PC-3 (cell line): ENCODE measurements at regions not wholly inside any gene's neighbourhood (a gene's known extent, or its start where the extent isn't known, plus 50 kb on each side); places are given as distances from the start of the nearest gene placed in this dataset.

Experiments used
- EZH2phosphoT487 ChIP-seq: fragments of 300-600 bp; sonication (generic); IDR thresholded peaks from 2 replicates; pipeline ENCODE4 v1.6.1; 2018; ENCODE audit warnings: mild to moderate bottlenecking, antibody characterized with exemption, low read length, borderline replicate concordance
- TF ChIP-seq, protein P1 (sequence below): fragments of 300-600 bp; sonication (generic); conservative IDR thresholded peaks from 2 replicates; pipeline ENCODE4 v1.5.1; 2017; ENCODE audit warnings: antibody characterized with exemption, low read depth, mild to moderate bottlenecking, low read length

DNA sequence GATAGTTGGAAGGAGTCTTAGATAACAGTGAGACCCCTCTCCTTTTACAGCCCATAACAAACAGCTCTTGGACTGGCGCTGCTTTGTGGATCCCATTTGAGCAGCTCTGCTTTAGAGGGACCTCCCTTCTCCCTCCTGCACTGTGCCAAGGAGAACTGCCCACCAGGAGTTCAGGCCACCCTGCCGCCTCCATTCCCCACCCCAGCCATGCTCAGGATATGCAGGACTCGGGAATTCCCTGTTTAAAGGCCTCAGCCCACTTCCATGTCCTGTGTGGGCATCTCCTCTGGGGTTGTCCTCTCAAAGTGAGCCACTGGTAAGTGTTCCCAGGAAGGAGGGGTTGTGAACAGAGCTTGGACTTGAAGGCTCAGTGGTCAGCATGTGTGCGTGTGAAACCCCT, 78.9 kb upstream of the ADRA1D start:
- no peak for TF ChIP-seq EZH2phosphoT487
- TF ChIP-seq, protein P1, sequence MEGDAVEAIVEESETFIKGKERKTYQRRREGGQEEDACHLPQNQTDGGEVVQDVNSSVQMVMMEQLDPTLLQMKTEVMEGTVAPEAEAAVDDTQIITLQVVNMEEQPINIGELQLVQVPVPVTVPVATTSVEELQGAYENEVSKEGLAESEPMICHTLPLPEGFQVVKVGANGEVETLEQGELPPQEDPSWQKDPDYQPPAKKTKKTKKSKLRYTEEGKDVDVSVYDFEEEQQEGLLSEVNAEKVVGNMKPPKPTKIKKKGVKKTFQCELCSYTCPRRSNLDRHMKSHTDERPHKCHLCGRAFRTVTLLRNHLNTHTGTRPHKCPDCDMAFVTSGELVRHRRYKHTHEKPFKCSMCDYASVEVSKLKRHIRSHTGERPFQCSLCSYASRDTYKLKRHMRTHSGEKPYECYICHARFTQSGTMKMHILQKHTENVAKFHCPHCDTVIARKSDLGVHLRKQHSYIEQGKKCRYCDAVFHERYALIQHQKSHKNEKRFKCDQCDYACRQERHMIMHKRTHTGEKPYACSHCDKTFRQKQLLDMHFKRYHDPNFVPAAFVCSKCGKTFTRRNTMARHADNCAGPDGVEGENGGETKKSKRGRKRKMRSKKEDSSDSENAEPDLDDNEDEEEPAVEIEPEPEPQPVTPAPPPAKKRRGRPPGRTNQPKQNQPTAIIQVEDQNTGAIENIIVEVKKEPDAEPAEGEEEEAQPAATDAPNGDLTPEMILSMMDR: no peak
